ENCODE measurements at regions not wholly inside any gene's neighbourhood (a gene's known extent, or its start where the extent isn't known, plus 50 kb on each side); places are given as distances from the start of the nearest gene placed in this dataset.

GRCh38 chr4:58275856-58276255, 1165.7 kb upstream of the IGFBP7 start:
- DNase-seq (ENCODE audit: low read depth) = no peak
- no peak overlapping the region for H3K4me3 ChIP-seq (ENCODE audit: control insufficient read depth, low read depth, low read length)
- TF ChIP-seq CTCF (conservative IDR thresholded peaks at IDR 0.05; ENCODE audit: control insufficient read depth, insufficient read depth, low read depth, low read length) = no peak

- no peak overlapping the region for H3K4me3 ChIP-seq (ENCODE audit: control insufficient read depth, low read depth, low read length)
- DNase-seq (ENCODE audit: low read depth) = no peak
- TF ChIP-seq CTCF (conservative IDR thresholded peaks at IDR 0.05; ENCODE audit: control insufficient read depth, insufficient read depth, low read depth, low read length) = no peak
Observed at GRCh38 chr4:58274553-58274952, 1164.4 kb upstream of the IGFBP7 start.

- no peak for DNase-seq (ENCODE audit: low read depth)
Observed at GRCh38 chr4:58272311-58272710, 1162.1 kb upstream of the IGFBP7 start.

GRCh38 chr4:58265734-58266133, 1155.5 kb upstream of the IGFBP7 start:
- no peak overlapping the region for H3K4me3 ChIP-seq (ENCODE audit: control insufficient read depth, low read depth, low read length)
- no peak for DNase-seq (ENCODE audit: low read depth)
- no peak for TF ChIP-seq CTCF (conservative IDR thresholded peaks at IDR 0.05; ENCODE audit: control insufficient read depth, insufficient read depth, low read depth, low read length)

More at GRCh38 chr4:58272311-58272710, 1162.1 kb upstream of the IGFBP7 start:
- H3K4me3 ChIP-seq (ENCODE audit: control insufficient read depth, low read depth, low read length) = no peak overlapping the region
- TF ChIP-seq CTCF (conservative IDR thresholded peaks at IDR 0.05; ENCODE audit: control insufficient read depth, insufficient read depth, low read depth, low read length) = no peak

- H3K4me3 ChIP-seq (ENCODE audit: control insufficient read depth, low read depth, low read length) = no peak overlapping the region
- DNase-seq (ENCODE audit: low read depth) = no peak
- TF ChIP-seq CTCF (conservative IDR thresholded peaks at IDR 0.05; ENCODE audit: control insufficient read depth, insufficient read depth, low read depth, low read length) = no peak
Observed at GRCh38 chr4:58261526-58261925, 1151.3 kb upstream of the IGFBP7 start.

- DNase-seq (ENCODE audit: low read depth) = no peak
- TF ChIP-seq CTCF (conservative IDR thresholded peaks at IDR 0.05; ENCODE audit: control insufficient read depth, insufficient read depth, low read depth, low read length) = no peak
- no peak overlapping the region for H3K4me3 ChIP-seq (ENCODE audit: control insufficient read depth, low read depth, low read length)
Observed at GRCh38 chr4:58254291-58254690, 1144.1 kb upstream of the IGFBP7 start.

GRCh38 chr4:58252656-58253055, 1142.5 kb upstream of the IGFBP7 start:
- H3K4me3 ChIP-seq (ENCODE audit: control insufficient read depth, low read depth, low read length) = no peak overlapping the region
- no peak for DNase-seq (ENCODE audit: low read depth)
- no peak for TF ChIP-seq CTCF (conservative IDR thresholded peaks at IDR 0.05; ENCODE audit: control insufficient read depth, insufficient read depth, low read depth, low read length)
